ENCODE measurements at regions not wholly inside any gene's neighbourhood (a gene's known extent, or its start where the extent isn't known, plus 50 kb on each side); places are given as distances from the start of the nearest gene placed in this dataset.

DNA sequence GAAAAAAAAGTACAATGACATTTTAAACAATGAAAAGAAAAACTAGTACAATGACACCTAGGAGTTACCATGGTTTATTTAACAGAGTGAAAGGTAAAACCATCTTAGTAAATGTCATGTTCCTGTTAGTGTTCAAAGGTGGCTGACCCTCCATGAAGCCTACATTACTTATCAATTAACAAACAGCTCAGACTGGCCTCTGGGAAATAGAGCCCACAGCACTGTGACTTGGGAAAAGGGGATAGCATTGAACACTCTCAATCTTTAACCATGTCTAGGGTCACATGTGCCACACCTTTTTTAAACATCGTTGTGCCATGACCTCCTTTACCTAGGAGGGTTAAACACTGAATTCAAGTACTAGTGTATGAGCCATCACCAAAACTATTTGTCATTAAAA, 106.3 kb upstream of the SOX5 start:
- TF ChIP-seq, protein P1, sequence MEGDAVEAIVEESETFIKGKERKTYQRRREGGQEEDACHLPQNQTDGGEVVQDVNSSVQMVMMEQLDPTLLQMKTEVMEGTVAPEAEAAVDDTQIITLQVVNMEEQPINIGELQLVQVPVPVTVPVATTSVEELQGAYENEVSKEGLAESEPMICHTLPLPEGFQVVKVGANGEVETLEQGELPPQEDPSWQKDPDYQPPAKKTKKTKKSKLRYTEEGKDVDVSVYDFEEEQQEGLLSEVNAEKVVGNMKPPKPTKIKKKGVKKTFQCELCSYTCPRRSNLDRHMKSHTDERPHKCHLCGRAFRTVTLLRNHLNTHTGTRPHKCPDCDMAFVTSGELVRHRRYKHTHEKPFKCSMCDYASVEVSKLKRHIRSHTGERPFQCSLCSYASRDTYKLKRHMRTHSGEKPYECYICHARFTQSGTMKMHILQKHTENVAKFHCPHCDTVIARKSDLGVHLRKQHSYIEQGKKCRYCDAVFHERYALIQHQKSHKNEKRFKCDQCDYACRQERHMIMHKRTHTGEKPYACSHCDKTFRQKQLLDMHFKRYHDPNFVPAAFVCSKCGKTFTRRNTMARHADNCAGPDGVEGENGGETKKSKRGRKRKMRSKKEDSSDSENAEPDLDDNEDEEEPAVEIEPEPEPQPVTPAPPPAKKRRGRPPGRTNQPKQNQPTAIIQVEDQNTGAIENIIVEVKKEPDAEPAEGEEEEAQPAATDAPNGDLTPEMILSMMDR (IDR thresholded peaks at IDR 0.05), result no peak
- H3K9me3 Mint-ChIP-seq (ENCODE audit: unreplicated experiment), result no peaks in the 10 kb centered on the region
- H3K4me1 Mint-ChIP-seq (ENCODE audit: unreplicated experiment), result peaks cover 6% of the 10 kb centered on the region
- no peaks in the 10 kb centered on the region for H3K27me3 Mint-ChIP-seq (ENCODE audit: unreplicated experiment)
- H3K36me3 Mint-ChIP-seq (ENCODE audit: unreplicated experiment), result no peaks in the 10 kb centered on the region
- H3K27ac Mint-ChIP-seq (ENCODE audit: unreplicated experiment), result no peak overlapping the region
- DNase-seq (ENCODE audit: extremely low spot score, unreplicated experiment), result no peak
- no peak overlapping the region for H3K4me3 Mint-ChIP-seq (ENCODE audit: unreplicated experiment)

DNA sequence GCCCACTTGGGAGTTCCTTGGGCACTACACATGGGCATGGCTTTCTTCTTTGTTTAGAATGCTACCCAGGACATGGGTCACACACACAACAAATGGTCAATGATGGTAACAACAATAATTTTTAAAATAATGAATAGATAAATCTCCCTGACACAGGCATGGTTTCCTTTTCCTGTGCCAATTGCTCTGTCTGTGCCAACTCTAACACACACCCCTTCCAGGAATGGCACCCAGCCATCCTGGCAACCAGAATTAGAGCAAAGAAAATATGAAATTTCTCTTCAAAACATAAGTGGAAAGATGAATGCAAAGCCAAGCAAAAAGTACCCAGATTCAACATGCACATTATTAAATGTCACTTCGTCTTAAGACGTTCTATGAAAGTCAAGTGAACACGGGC, 104.9 kb upstream of the SOX5 start:
- Mint-ChIP-seq H3K27ac (ENCODE audit: unreplicated experiment) (no peak overlapping the region), H3K4me3 (ENCODE audit: unreplicated experiment) (no peak overlapping the region), H3K9me3 (ENCODE audit: unreplicated experiment) (no peaks in the 10 kb centered on the region), H3K36me3 (ENCODE audit: unreplicated experiment) (no peaks in the 10 kb centered on the region), H3K27me3 (ENCODE audit: unreplicated experiment) (no peaks in the 10 kb centered on the region), H3K4me1 (ENCODE audit: unreplicated experiment) (peaks cover 6% of the 10 kb centered on the region)
- DNase-seq (ENCODE audit: extremely low spot score, unreplicated experiment), result no peak
- TF ChIP-seq, protein P1 (IDR thresholded peaks at IDR 0.05), result no peak

DNA sequence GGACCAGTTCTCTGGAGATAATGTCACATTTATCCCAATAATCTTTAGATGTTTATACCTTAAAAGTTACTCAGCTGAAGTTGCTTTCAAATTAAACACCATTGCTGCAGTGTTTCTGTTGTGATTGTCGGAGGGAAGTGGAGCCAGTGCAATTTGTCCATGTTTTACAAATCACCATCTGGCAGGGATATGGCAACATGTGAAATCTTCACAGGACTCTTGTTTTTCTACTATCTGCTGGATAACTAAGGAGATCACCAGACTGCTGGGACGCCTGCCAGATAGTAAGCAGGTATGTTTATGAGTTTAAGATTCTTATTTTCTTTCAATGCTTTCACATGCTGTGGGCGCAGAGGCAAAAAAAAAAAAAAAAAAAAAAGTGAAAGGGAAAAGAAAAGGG, 100.3 kb upstream of the SOX5 start:
- H3K4me1 Mint-ChIP-seq (ENCODE audit: unreplicated experiment), result peaks cover 28% of the 10 kb centered on the region
- no peaks in the 10 kb centered on the region for H3K9me3 Mint-ChIP-seq (ENCODE audit: unreplicated experiment)
- no peaks in the 10 kb centered on the region for H3K36me3 Mint-ChIP-seq (ENCODE audit: unreplicated experiment)
- H3K27me3 Mint-ChIP-seq (ENCODE audit: unreplicated experiment), result no peaks in the 10 kb centered on the region
- no peak for DNase-seq (ENCODE audit: extremely low spot score, unreplicated experiment)
- H3K27ac Mint-ChIP-seq (ENCODE audit: unreplicated experiment), result no peak overlapping the region
- TF ChIP-seq, protein P1 (IDR thresholded peaks at IDR 0.05), result no peak
- H3K4me3 Mint-ChIP-seq (ENCODE audit: unreplicated experiment), result no peak overlapping the region

DNA sequence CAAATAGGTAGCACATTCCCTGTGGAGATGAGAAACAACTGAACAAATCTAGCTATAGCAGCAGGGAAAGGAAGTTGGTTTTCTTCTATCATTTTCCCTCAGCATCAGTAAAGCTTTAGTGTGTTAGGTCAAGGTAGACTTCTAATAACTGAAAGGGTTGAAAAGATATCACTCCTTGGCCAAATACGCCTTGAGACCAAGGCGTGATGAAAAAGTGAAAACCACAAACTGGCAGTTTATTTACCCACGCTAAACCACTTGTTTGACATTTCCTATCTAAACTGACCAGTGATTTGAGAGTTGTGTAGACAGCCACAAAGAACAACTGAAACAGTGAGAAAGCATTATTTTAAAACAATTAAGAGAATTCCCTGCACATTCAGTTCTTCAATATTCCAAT, 99.6 kb upstream of the SOX5 start:
- Mint-ChIP-seq H3K27me3 (ENCODE audit: unreplicated experiment) (no peaks in the 10 kb centered on the region), H3K4me1 (ENCODE audit: unreplicated experiment) (peaks cover 28% of the 10 kb centered on the region), H3K36me3 (ENCODE audit: unreplicated experiment) (no peaks in the 10 kb centered on the region)

DNA sequence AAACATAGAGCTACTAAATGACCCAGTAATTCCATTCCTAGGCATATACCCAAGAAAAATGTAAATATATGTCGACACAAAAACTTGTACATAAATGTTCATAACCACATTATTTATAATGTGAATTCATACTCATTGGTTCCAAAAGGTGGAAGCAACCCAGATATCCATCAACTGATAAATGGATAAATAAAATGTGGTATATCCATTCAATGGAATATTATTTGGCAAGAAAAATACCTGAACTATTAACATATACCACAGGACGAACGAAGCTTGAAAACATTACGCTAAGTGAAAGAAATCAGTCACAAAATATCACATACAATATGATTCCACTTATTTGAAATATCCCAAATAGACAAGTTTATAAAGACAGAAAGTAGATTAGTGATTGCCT, 99.0 kb upstream of the SOX5 start:
- Mint-ChIP-seq H3K4me1 (ENCODE audit: unreplicated experiment) (peaks cover 29% of the 10 kb centered on the region), H3K4me3 (ENCODE audit: unreplicated experiment) (no peak overlapping the region), H3K36me3 (ENCODE audit: unreplicated experiment) (no peaks in the 10 kb centered on the region), H3K27me3 (ENCODE audit: unreplicated experiment) (no peaks in the 10 kb centered on the region), H3K9me3 (ENCODE audit: unreplicated experiment) (no peaks in the 10 kb centered on the region), H3K27ac (ENCODE audit: unreplicated experiment) (no peak overlapping the region)
- TF ChIP-seq, protein P1 (IDR thresholded peaks at IDR 0.05), result no peak
- DNase-seq (ENCODE audit: extremely low spot score, unreplicated experiment), result no peak

More for the DNA sequence above, 99.6 kb upstream of the SOX5 start:
- no peaks in the 10 kb centered on the region for H3K9me3 Mint-ChIP-seq (ENCODE audit: unreplicated experiment)
- H3K4me3 Mint-ChIP-seq (ENCODE audit: unreplicated experiment), result no peak overlapping the region
- TF ChIP-seq, protein P1 (IDR thresholded peaks at IDR 0.05), result no peak
- DNase-seq (ENCODE audit: extremely low spot score, unreplicated experiment), result no peak
- H3K27ac Mint-ChIP-seq (ENCODE audit: unreplicated experiment), result no peak overlapping the region
